Dendritic cell treated with granulocyte-macrophage colony-stimulating factor and Interleukin-4, amounts not matched to agents 40 ng/mL and 50 ng/mL, for 4 days (primary cell): ENCODE measurements at regions not wholly inside any gene's neighbourhood (a gene's known extent, or its start where the extent isn't known, plus 50 kb on each side); places are given as distances from the start of the nearest gene placed in this dataset.

Experiments used
- H3K27ac Mint-ChIP-seq: one replicate; pipeline ENCODE4 v1.8.0; 2022; ENCODE audit warnings: mild to moderate bottlenecking, mixed read lengths
- H3K27me3 Mint-ChIP-seq: one replicate; pipeline ENCODE4 v1.8.0; 2022; ENCODE audit warnings: mild to moderate bottlenecking, mixed read lengths
- H3K36me3 Mint-ChIP-seq: one replicate; pipeline ENCODE4 v1.8.0; 2022; ENCODE audit warnings: low read depth, mixed read lengths
- H3K4me1 Mint-ChIP-seq: one replicate; pipeline ENCODE4 v1.8.0; 2022; ENCODE audit warnings: low read depth, mixed read lengths
- H3K4me3 Mint-ChIP-seq: one replicate; pipeline ENCODE4 v1.8.0; 2022; ENCODE audit warnings: mild to moderate bottlenecking, moderate library complexity, mixed read lengths
- H3K9me3 Mint-ChIP-seq: one replicate; pipeline ENCODE4 v1.8.0; 2022; ENCODE audit warnings: mixed read lengths
- intact Hi-C: fragments of 100-400 bp; cut with micrococcal nuclease; formaldehyde crosslinking; loops from one replicate; pipeline ENCODE4 v1.15.0; 2022

- no peaks in the 10 kb centered on the region for H3K27me3 Mint-ChIP-seq
- no peak overlapping the region for H3K27ac Mint-ChIP-seq
Observed at GRCh38 chr2:22500555-22500935, 884.4 kb upstream of the KLHL29 start.

GRCh38 chr2:22501851-22502250 is 883.1 kb upstream of the KLHL29 start:
- Mint-ChIP-seq H3K4me3 (no peak overlapping the region), H3K27me3 (no peaks in the 10 kb centered on the region), H3K36me3 (no peaks in the 10 kb centered on the region), H3K9me3 (peaks cover 21% of the 10 kb centered on the region), H3K4me1 (no peaks in the 10 kb centered on the region), H3K27ac (no peak overlapping the region)
- intact Hi-C loops = no loop called here

More at GRCh38 chr2:22500555-22500935, 884.4 kb upstream of the KLHL29 start:
- Mint-ChIP-seq H3K4me3 (no peak overlapping the region), H3K36me3 (no peaks in the 10 kb centered on the region), H3K4me1 (no peaks in the 10 kb centered on the region), H3K9me3 (peaks cover 26% of the 10 kb centered on the region)
- intact Hi-C loops = no loop called here

GRCh38 chr2:22513563-22513962 is 871.4 kb upstream of the KLHL29 start:
- Mint-ChIP-seq H3K4me1 (no peaks in the 10 kb centered on the region), H3K27me3 (no peaks in the 10 kb centered on the region), H3K27ac (no peak overlapping the region), H3K36me3 (no peaks in the 10 kb centered on the region), H3K4me3 (no peak overlapping the region), H3K9me3 (peaks cover 12% of the 10 kb centered on the region)
- intact Hi-C loops = no loop called here

- Mint-ChIP-seq H3K36me3 (no peaks in the 10 kb centered on the region), H3K9me3 (peaks cover 7% of the 10 kb centered on the region)
- intact Hi-C loops = no loop called here
Observed at GRCh38 chr2:22517141-22517540, 867.8 kb upstream of the KLHL29 start.

GRCh38 chr2:22518641-22519040 is 866.3 kb upstream of the KLHL29 start:
- Mint-ChIP-seq H3K36me3 (no peaks in the 10 kb centered on the region), H3K27ac (no peak overlapping the region), H3K4me3 (no peak overlapping the region), H3K27me3 (no peaks in the 10 kb centered on the region), H3K4me1 (no peaks in the 10 kb centered on the region), H3K9me3 (peaks cover 7% of the 10 kb centered on the region)
- intact Hi-C loops = no loop called here

More at GRCh38 chr2:22517141-22517540, 867.8 kb upstream of the KLHL29 start:
- Mint-ChIP-seq H3K4me3 (no peak overlapping the region), H3K4me1 (no peaks in the 10 kb centered on the region), H3K27me3 (no peaks in the 10 kb centered on the region), H3K27ac (no peak overlapping the region)

- Mint-ChIP-seq H3K27ac (no peak overlapping the region), H3K36me3 (no peaks in the 10 kb centered on the region), H3K9me3 (peaks cover 7% of the 10 kb centered on the region), H3K27me3 (no peaks in the 10 kb centered on the region), H3K4me1 (no peaks in the 10 kb centered on the region), H3K4me3 (no peak overlapping the region)
- intact Hi-C loops = no loop called here
Observed at GRCh38 chr2:22520369-22521288, 864.4 kb upstream of the KLHL29 start.

GRCh38 chr2:22521620-22522019 is 863.4 kb upstream of the KLHL29 start:
- peaks cover 7% of the 10 kb centered on the region for H3K9me3 Mint-ChIP-seq
- no peaks in the 10 kb centered on the region for H3K4me1 Mint-ChIP-seq
- H3K27me3 Mint-ChIP-seq = no peaks in the 10 kb centered on the region
- no peak overlapping the region for H3K4me3 Mint-ChIP-seq
- intact Hi-C loops = no loop called here
- H3K27ac Mint-ChIP-seq = no peak overlapping the region
- H3K36me3 Mint-ChIP-seq = no peaks in the 10 kb centered on the region

- no peaks in the 10 kb centered on the region for H3K4me1 Mint-ChIP-seq
- H3K4me3 Mint-ChIP-seq = no peak overlapping the region
- H3K36me3 Mint-ChIP-seq = no peaks in the 10 kb centered on the region
- intact Hi-C loops = no loop called here
- H3K27ac Mint-ChIP-seq = no peak overlapping the region
- no peaks in the 10 kb centered on the region for H3K27me3 Mint-ChIP-seq
- peaks cover 3% of the 10 kb centered on the region for H3K9me3 Mint-ChIP-seq
Observed at GRCh38 chr2:22525681-22526080, 859.3 kb upstream of the KLHL29 start.

- peaks cover 15% of the 10 kb centered on the region for H3K9me3 Mint-ChIP-seq
- no peaks in the 10 kb centered on the region for H3K36me3 Mint-ChIP-seq
- intact Hi-C loops = no loop called here
- no peak overlapping the region for H3K4me3 Mint-ChIP-seq
- H3K27me3 Mint-ChIP-seq = no peaks in the 10 kb centered on the region
- no peaks in the 10 kb centered on the region for H3K4me1 Mint-ChIP-seq
- no peak overlapping the region for H3K27ac Mint-ChIP-seq
Observed at GRCh38 chr2:22530131-22530530, 854.8 kb upstream of the KLHL29 start.

- H3K4me1 Mint-ChIP-seq = no peaks in the 10 kb centered on the region
- H3K9me3 Mint-ChIP-seq = peaks cover 34% of the 10 kb centered on the region
- H3K4me3 Mint-ChIP-seq = no peak overlapping the region
- no peak overlapping the region for H3K27ac Mint-ChIP-seq
- H3K36me3 Mint-ChIP-seq = no peaks in the 10 kb centered on the region
- intact Hi-C loops = no loop called here
- no peaks in the 10 kb centered on the region for H3K27me3 Mint-ChIP-seq
Observed at GRCh38 chr2:22536133-22536532, 848.8 kb upstream of the KLHL29 start.

GRCh38 chr2:22554453-22554852 is 830.5 kb upstream of the KLHL29 start:
- Mint-ChIP-seq H3K36me3 (no peaks in the 10 kb centered on the region), H3K27me3 (no peaks in the 10 kb centered on the region), H3K4me1 (no peaks in the 10 kb centered on the region), H3K4me3 (no peak overlapping the region), H3K27ac (no peak overlapping the region), H3K9me3 (peaks cover 20% of the 10 kb centered on the region)
- intact Hi-C loops = no loop called here

- H3K4me1 Mint-ChIP-seq = no peaks in the 10 kb centered on the region
- H3K27ac Mint-ChIP-seq = no peak overlapping the region
- no peaks in the 10 kb centered on the region for H3K27me3 Mint-ChIP-seq
- H3K4me3 Mint-ChIP-seq = no peak overlapping the region
- intact Hi-C loops = no loop called here
- no peaks in the 10 kb centered on the region for H3K36me3 Mint-ChIP-seq
- H3K9me3 Mint-ChIP-seq = peaks cover 13% of the 10 kb centered on the region
Observed at GRCh38 chr2:22557406-22557805, 827.6 kb upstream of the KLHL29 start.

- Mint-ChIP-seq H3K27ac (no peak overlapping the region), H3K9me3 (peaks cover 21% of the 10 kb centered on the region), H3K27me3 (no peaks in the 10 kb centered on the region), H3K4me3 (no peak overlapping the region), H3K4me1 (no peaks in the 10 kb centered on the region), H3K36me3 (no peaks in the 10 kb centered on the region)
- intact Hi-C loops = no loop called here
Observed at GRCh38 chr2:22560021-22560420, 825.0 kb upstream of the KLHL29 start.

GRCh38 chr2:22579341-22579740 is 805.6 kb upstream of the KLHL29 start:
- H3K4me1 Mint-ChIP-seq = no peaks in the 10 kb centered on the region
- H3K36me3 Mint-ChIP-seq = no peaks in the 10 kb centered on the region
- intact Hi-C loops = no loop called here
- no peak overlapping the region for H3K27ac Mint-ChIP-seq
- H3K27me3 Mint-ChIP-seq = no peaks in the 10 kb centered on the region
- H3K4me3 Mint-ChIP-seq = no peak overlapping the region
- peaks cover 35% of the 10 kb centered on the region for H3K9me3 Mint-ChIP-seq

GRCh38 chr2:22582107-22582506 is 802.9 kb upstream of the KLHL29 start:
- H3K4me1 Mint-ChIP-seq = no peaks in the 10 kb centered on the region
- H3K36me3 Mint-ChIP-seq = no peaks in the 10 kb centered on the region
- no peaks in the 10 kb centered on the region for H3K27me3 Mint-ChIP-seq
- intact Hi-C loops = no loop called here
- peaks cover 36% of the 10 kb centered on the region for H3K9me3 Mint-ChIP-seq
- no peak overlapping the region for H3K4me3 Mint-ChIP-seq
- no peak overlapping the region for H3K27ac Mint-ChIP-seq
